ENCODE measurements at regions not wholly inside any gene's neighbourhood (a gene's known extent, or its start where the extent isn't known, plus 50 kb on each side); places are given as distances from the start of the nearest gene placed in this dataset.

DNA sequence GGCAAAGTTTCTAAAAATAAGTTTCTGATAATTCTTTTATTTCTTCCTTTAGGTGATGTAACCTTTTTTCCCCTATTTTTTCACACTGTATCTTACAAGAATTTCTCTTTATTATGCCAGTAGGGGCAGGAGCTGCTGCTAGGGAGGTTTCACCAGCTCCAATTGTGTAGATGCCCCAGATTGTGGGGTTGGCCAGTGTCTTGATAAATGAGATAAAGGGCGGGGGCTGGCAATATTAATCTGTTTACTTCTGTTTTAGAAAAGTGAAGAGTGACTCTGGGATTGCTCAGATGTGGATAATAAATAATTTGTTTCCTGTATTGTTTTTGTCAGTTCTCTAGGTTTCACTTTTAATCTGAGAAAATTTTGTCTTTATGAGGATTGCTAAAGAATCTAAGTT is 190.4 kb downstream of the MC4R start (continued):
- TF ChIP-seq, protein P1, sequence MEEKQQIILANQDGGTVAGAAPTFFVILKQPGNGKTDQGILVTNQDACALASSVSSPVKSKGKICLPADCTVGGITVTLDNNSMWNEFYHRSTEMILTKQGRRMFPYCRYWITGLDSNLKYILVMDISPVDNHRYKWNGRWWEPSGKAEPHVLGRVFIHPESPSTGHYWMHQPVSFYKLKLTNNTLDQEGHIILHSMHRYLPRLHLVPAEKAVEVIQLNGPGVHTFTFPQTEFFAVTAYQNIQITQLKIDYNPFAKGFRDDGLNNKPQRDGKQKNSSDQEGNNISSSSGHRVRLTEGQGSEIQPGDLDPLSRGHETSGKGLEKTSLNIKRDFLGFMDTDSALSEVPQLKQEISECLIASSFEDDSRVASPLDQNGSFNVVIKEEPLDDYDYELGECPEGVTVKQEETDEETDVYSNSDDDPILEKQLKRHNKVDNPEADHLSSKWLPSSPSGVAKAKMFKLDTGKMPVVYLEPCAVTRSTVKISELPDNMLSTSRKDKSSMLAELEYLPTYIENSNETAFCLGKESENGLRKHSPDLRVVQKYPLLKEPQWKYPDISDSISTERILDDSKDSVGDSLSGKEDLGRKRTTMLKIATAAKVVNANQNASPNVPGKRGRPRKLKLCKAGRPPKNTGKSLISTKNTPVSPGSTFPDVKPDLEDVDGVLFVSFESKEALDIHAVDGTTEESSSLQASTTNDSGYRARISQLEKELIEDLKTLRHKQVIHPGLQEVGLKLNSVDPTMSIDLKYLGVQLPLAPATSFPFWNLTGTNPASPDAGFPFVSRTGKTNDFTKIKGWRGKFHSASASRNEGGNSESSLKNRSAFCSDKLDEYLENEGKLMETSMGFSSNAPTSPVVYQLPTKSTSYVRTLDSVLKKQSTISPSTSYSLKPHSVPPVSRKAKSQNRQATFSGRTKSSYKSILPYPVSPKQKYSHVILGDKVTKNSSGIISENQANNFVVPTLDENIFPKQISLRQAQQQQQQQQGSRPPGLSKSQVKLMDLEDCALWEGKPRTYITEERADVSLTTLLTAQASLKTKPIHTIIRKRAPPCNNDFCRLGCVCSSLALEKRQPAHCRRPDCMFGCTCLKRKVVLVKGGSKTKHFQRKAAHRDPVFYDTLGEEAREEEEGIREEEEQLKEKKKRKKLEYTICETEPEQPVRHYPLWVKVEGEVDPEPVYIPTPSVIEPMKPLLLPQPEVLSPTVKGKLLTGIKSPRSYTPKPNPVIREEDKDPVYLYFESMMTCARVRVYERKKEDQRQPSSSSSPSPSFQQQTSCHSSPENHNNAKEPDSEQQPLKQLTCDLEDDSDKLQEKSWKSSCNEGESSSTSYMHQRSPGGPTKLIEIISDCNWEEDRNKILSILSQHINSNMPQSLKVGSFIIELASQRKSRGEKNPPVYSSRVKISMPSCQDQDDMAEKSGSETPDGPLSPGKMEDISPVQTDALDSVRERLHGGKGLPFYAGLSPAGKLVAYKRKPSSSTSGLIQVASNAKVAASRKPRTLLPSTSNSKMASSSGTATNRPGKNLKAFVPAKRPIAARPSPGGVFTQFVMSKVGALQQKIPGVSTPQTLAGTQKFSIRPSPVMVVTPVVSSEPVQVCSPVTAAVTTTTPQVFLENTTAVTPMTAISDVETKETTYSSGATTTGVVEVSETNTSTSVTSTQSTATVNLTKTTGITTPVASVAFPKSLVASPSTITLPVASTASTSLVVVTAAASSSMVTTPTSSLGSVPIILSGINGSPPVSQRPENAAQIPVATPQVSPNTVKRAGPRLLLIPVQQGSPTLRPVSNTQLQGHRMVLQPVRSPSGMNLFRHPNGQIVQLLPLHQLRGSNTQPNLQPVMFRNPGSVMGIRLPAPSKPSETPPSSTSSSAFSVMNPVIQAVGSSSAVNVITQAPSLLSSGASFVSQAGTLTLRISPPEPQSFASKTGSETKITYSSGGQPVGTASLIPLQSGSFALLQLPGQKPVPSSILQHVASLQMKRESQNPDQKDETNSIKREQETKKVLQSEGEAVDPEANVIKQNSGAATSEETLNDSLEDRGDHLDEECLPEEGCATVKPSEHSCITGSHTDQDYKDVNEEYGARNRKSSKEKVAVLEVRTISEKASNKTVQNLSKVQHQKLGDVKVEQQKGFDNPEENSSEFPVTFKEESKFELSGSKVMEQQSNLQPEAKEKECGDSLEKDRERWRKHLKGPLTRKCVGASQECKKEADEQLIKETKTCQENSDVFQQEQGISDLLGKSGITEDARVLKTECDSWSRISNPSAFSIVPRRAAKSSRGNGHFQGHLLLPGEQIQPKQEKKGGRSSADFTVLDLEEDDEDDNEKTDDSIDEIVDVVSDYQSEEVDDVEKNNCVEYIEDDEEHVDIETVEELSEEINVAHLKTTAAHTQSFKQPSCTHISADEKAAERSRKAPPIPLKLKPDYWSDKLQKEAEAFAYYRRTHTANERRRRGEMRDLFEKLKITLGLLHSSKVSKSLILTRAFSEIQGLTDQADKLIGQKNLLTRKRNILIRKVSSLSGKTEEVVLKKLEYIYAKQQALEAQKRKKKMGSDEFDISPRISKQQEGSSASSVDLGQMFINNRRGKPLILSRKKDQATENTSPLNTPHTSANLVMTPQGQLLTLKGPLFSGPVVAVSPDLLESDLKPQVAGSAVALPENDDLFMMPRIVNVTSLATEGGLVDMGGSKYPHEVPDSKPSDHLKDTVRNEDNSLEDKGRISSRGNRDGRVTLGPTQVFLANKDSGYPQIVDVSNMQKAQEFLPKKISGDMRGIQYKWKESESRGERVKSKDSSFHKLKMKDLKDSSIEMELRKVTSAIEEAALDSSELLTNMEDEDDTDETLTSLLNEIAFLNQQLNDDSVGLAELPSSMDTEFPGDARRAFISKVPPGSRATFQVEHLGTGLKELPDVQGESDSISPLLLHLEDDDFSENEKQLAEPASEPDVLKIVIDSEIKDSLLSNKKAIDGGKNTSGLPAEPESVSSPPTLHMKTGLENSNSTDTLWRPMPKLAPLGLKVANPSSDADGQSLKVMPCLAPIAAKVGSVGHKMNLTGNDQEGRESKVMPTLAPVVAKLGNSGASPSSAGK (IDR thresholded peaks at IDR 0.05): no peak
- TF ChIP-seq RBM34 (IDR thresholded peaks at IDR 0.05; ENCODE audit: borderline replicate concordance, insufficient read depth, low read length) (no peak), ZNF707 (CRISPR knock-in tag; conservative IDR thresholded peaks at IDR 0.05) (no peak), ZNF316 (IDR thresholded peaks at IDR 0.05) (no peak), MYBL2 (IDR thresholded peaks at IDR 0.05; ENCODE audit: low read depth) (no peak), MYBL2 (CRISPR knock-in tag; IDR thresholded peaks at IDR 0.05; ENCODE audit: borderline replicate concordance) (no peak), SREBF2 (CRISPR knock-in tag; IDR thresholded peaks at IDR 0.05) (no peak), POLR3G (IDR thresholded peaks at IDR 0.05; ENCODE audit: extremely low read depth, insufficient read length, insufficient replicate concordance) (no peak)
- TF ChIP-seq, protein P2, sequence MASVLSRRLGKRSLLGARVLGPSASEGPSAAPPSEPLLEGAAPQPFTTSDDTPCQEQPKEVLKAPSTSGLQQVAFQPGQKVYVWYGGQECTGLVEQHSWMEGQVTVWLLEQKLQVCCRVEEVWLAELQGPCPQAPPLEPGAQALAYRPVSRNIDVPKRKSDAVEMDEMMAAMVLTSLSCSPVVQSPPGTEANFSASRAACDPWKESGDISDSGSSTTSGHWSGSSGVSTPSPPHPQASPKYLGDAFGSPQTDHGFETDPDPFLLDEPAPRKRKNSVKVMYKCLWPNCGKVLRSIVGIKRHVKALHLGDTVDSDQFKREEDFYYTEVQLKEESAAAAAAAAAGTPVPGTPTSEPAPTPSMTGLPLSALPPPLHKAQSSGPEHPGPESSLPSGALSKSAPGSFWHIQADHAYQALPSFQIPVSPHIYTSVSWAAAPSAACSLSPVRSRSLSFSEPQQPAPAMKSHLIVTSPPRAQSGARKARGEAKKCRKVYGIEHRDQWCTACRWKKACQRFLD (CRISPR knock-in tag; IDR thresholded peaks at IDR 0.05): no peak

Data from K562 (cell line).